ENCODE measurements at regions not wholly inside any gene's neighbourhood (a gene's known extent, or its start where the extent isn't known, plus 50 kb on each side); places are given as distances from the start of the nearest gene placed in this dataset.

- no peak for TF ChIP-seq SNAI2 (CRISPR knock-in tag; IDR thresholded peaks at IDR 0.05)
- TF ChIP-seq ZNF70 (CRISPR knock-in tag; IDR thresholded peaks at IDR 0.05), result no peak
- no peak for TF ChIP-seq ARNTL (CRISPR knock-in tag; IDR thresholded peaks at IDR 0.05; ENCODE audit: borderline replicate concordance, low read depth)
- TF ChIP-seq OSR1 (CRISPR knock-in tag; IDR thresholded peaks at IDR 0.05), result no peak
- TF ChIP-seq TSHZ2 (CRISPR knock-in tag; IDR thresholded peaks at IDR 0.05), result no peak
- no peak for TF ChIP-seq ZFP3 (CRISPR knock-in tag; IDR thresholded peaks at IDR 0.05)
- TF ChIP-seq ZFP30 (CRISPR knock-in tag; IDR thresholded peaks at IDR 0.05), result no peak
- TF ChIP-seq ISL1 (CRISPR knock-in tag; IDR thresholded peaks at IDR 0.05), result no peak
- no peak for TF ChIP-seq ZNF565 (CRISPR knock-in tag; conservative IDR thresholded peaks at IDR 0.05; ENCODE audit: low read depth)
- no peak for TF ChIP-seq CSRNP3 (CRISPR knock-in tag; IDR thresholded peaks at IDR 0.05)
- no peak for TF ChIP-seq PPARA (CRISPR knock-in tag; IDR thresholded peaks at IDR 0.05; ENCODE audit: borderline replicate concordance)
- no peak for TF ChIP-seq GLIS3 (CRISPR knock-in tag; IDR thresholded peaks at IDR 0.05)
- TF ChIP-seq CREB5 (CRISPR knock-in tag; IDR thresholded peaks at IDR 0.05; ENCODE audit: low read depth), result no peak
- TF ChIP-seq POU6F1 (CRISPR knock-in tag; IDR thresholded peaks at IDR 0.05; ENCODE audit: borderline replicate concordance, low read depth), result no peak
- TF ChIP-seq RARB (CRISPR knock-in tag; IDR thresholded peaks at IDR 0.05), result no peak
- TF ChIP-seq TCF4 (CRISPR knock-in tag; IDR thresholded peaks at IDR 0.05; ENCODE audit: borderline replicate concordance), result no peak
- no peak for ATAC-seq
Measured at GRCh38 chr15:39014682-39015081, 450.1 kb upstream of the RASGRP1 start.

- TF ChIP-seq ZC3H10 (CRISPR knock-in tag; IDR thresholded peaks at IDR 0.05) (no peak), RARB (CRISPR knock-in tag; IDR thresholded peaks at IDR 0.05) (no peak), ISL1 (CRISPR knock-in tag; IDR thresholded peaks at IDR 0.05) (no peak), SNAI2 (CRISPR knock-in tag; IDR thresholded peaks at IDR 0.05) (no peak), BACH2 (CRISPR knock-in tag; IDR thresholded peaks at IDR 0.05; ENCODE audit: borderline replicate concordance) (no peak), GLIS3 (CRISPR knock-in tag; IDR thresholded peaks at IDR 0.05) (no peak), CREB5 (CRISPR knock-in tag; IDR thresholded peaks at IDR 0.05; ENCODE audit: low read depth) (no peak), ZFP3 (CRISPR knock-in tag; IDR thresholded peaks at IDR 0.05) (no peak), POU6F1 (CRISPR knock-in tag; IDR thresholded peaks at IDR 0.05; ENCODE audit: borderline replicate concordance, low read depth) (no peak), ZNF8 (CRISPR knock-in tag; IDR thresholded peaks at IDR 0.05) (no peak), ZNF70 (CRISPR knock-in tag; IDR thresholded peaks at IDR 0.05) (no peak), CSDC2 (CRISPR knock-in tag; IDR thresholded peaks at IDR 0.05) (no peak), TSHZ2 (CRISPR knock-in tag; IDR thresholded peaks at IDR 0.05) (no peak), ZFP30 (CRISPR knock-in tag; IDR thresholded peaks at IDR 0.05) (no peak)
- no peak for ATAC-seq
Measured at GRCh38 chr15:39016706-39017105, 452.1 kb upstream of the RASGRP1 start.
